GM10266 (cell line): ENCODE measurements at regions not wholly inside any gene's neighbourhood (a gene's known extent, or its start where the extent isn't known, plus 50 kb on each side); places are given as distances from the start of the nearest gene placed in this dataset.

Experiments used
- DNase-seq: peaks from one replicate; pipeline ENCODE4 v3.0.0; 2012; ENCODE audit errors: extremely low spot score
- CTCF ChIP-seq: IDR thresholded peaks from 2 replicates; pipeline ENCODE4 v1.5.1; 2012; ENCODE audit warnings: mild to moderate bottlenecking, low read depth; ENCODE audit not compliant: control insufficient read depth, insufficient read depth; ENCODE audit errors: missing control alignments

DNA sequence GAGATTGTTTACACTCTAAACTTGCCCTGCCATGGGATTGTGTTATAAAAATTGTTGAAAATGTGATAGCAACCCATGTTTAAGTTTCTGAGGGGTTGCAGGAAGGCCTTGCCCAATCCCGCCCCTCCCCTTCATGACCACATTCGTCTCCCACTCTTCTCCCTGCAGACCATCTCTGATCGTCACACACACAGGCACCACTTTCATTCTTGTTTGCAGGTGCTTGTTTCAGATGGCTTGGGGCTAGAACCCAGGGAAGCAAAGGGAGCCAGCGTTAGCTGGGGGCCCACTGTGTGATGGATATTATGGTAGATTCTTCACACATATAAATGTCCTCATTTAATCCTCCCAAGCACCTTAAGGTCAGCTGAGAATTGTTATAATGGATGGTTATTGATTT, 286.7 kb upstream of the HABP2 start:
- no peak for DNase-seq
- no peak for TF ChIP-seq CTCF

DNA sequence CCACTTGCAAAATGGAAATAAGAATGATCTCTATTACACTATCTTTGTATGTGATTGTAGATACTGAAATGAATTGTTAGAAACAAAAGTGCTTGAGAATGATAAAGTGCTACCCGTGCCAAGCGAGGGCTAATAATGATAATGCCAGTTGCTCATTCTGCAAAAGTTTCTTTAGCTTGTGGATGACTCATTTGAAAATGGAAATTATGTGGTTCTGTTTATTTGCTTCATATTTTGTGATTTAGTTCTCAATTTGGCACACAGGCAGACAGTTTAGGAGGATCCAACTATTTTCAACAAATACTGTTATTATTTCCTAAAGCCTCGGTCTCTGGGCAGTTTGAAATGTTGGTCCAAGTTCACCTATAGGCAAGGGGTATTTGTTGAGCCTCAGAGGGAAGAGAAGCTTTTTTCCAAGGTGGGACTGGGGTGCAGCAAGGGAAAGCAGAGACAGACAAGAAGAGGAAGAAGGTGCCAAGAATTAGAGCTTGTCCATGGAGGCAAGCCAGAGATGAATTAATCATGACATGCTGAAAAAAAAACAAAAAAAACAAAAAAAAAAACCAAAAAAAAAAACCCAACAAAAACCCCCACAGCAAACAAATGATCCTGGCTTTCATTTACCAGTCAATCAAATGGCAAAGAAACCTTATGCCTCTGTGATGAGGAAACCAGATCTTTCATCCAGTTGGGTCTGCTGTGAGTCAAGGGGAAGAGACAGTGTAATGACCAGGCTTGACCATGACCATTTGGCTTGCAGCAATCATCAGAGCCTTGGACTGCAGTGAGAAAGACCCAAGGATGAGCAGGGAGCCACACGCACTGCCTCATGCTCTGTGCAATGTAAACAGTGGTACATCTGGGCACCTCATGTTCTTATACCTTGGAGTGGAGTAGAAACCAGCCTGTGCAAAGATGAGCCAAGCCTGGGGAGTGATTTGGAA, 285.0 kb upstream of the HABP2 start:
- no peak for DNase-seq
- TF ChIP-seq CTCF = no peak

- no peak for TF ChIP-seq CTCF
- no peak for DNase-seq
These were observed 283.5 kb upstream of the HABP2 start for GRCh38 chr10:113269333-113269732.

GRCh38 chr10:113272511-113272910, 280.3 kb upstream of the HABP2 start:
- TF ChIP-seq CTCF = no peak
- no peak for DNase-seq

GRCh38 chr10:113273181-113274163, 279.4 kb upstream of the HABP2 start:
- DNase-seq = no peak
- TF ChIP-seq CTCF = no peak

- DNase-seq = no peak
- no peak for TF ChIP-seq CTCF
These were observed 278.6 kb upstream of the HABP2 start for GRCh38 chr10:113274176-113274829.

DNA sequence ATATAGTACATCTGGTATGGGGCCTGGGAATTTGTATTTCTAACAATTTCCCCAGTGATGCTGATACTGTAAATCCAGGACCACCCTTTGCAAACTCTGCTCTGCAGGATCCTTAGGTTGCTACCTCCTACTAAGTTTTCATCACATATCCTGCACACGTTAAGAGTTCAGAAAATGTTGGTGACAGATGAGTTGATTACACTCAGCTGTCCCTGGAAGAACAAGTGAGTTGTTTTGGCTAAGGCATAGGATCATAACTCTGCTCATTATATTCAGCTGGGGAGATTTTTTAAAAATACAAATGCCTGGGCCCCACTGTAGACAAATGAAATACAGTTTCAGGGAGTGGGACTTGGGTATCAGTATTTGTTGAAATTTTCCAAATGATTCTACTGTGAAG, 274.6 kb upstream of the HABP2 start:
- no peak for DNase-seq
- no peak for TF ChIP-seq CTCF
